Activated naive CD8-positive, alpha-beta T cell treated with anti-CD3 and anti-CD28 coated beads, Interleukin-2, amount 10 ng/mL, durations not matched to agents 7 days and 5 days (primary cell): ENCODE measurements at regions not wholly inside any gene's neighbourhood (a gene's known extent, or its start where the extent isn't known, plus 50 kb on each side); places are given as distances from the start of the nearest gene placed in this dataset.
"Not testable (repeated sequence)": the region's sequence is repeated elsewhere in the genome, so short reads cannot be mapped to it uniquely, and the experiment has no call there.

ENCODE experiments used
- ATAC-seq: fragments of 150-1000 bp; cut with Tn5 transposase; one replicate; pipeline ENCODE4 v1.10.0; 2021; ENCODE audit warnings: low read depth, moderate library complexity
- POLR2A ChIA-PET: fragments of 350-600 bp; sonication (Branson Sonifier 250); formaldehyde crosslinking; loops from one replicate; lab custom pipeline; 2021; ENCODE audit warnings: antibody characterized with exemption; lab: Charles Lee
- DNase-seq: peaks from one replicate; pipeline ENCODE4 v3.0.0; 2021
- H3K27ac Mint-ChIP-seq: one replicate; pipeline ENCODE4 v1.8.0; 2022; ENCODE audit warnings: mild to moderate bottlenecking, mixed read lengths
- H3K27me3 Mint-ChIP-seq: one replicate; pipeline ENCODE4 v1.8.0; 2022; ENCODE audit warnings: mild to moderate bottlenecking, moderate library complexity, mixed read lengths
- H3K36me3 Mint-ChIP-seq: one replicate; pipeline ENCODE4 v1.8.0; 2021; ENCODE audit warnings: mild to moderate bottlenecking, mixed read lengths
- H3K4me1 Mint-ChIP-seq: one replicate; pipeline ENCODE4 v1.8.0; 2021; ENCODE audit warnings: mixed read lengths
- H3K4me3 Mint-ChIP-seq: one replicate; pipeline ENCODE4 v1.8.0; 2022; ENCODE audit warnings: mild to moderate bottlenecking, moderate library complexity, mixed read lengths
- H3K9me3 Mint-ChIP-seq: one replicate; pipeline ENCODE4 v1.8.0; 2021; ENCODE audit warnings: mixed read lengths

GRCh38 chr16:29338821-29339700 lies 67.5 kb downstream of the NPIPB11 start:
- H3K36me3 Mint-ChIP-seq, ATAC-seq, POLR2A ChIA-PET, H3K27ac Mint-ChIP-seq, H3K27me3 Mint-ChIP-seq, DNase-seq, H3K4me3 Mint-ChIP-seq, H3K9me3 Mint-ChIP-seq, H3K4me1 Mint-ChIP-seq: not testable (repeated sequence)

- H3K9me3 Mint-ChIP-seq, H3K36me3 Mint-ChIP-seq, H3K27me3 Mint-ChIP-seq, DNase-seq, H3K4me3 Mint-ChIP-seq, H3K4me1 Mint-ChIP-seq, ATAC-seq, H3K27ac Mint-ChIP-seq, POLR2A ChIA-PET: not testable (repeated sequence)
Measured at GRCh38 chr16:29337385-29337901, 69.1 kb downstream of the NPIPB11 start.

- H3K4me1 Mint-ChIP-seq, H3K36me3 Mint-ChIP-seq, POLR2A ChIA-PET, H3K9me3 Mint-ChIP-seq, DNase-seq, H3K27me3 Mint-ChIP-seq, H3K27ac Mint-ChIP-seq, H3K4me3 Mint-ChIP-seq: not testable (repeated sequence)
- ATAC-seq: peak; percentile 64
Measured at GRCh38 chr16:29335549-29335846, 71.0 kb downstream of the NPIPB11 start.

- H3K27me3 Mint-ChIP-seq, H3K4me3 Mint-ChIP-seq, H3K36me3 Mint-ChIP-seq, H3K27ac Mint-ChIP-seq, DNase-seq, ATAC-seq, H3K4me1 Mint-ChIP-seq, H3K9me3 Mint-ChIP-seq, POLR2A ChIA-PET: not testable (repeated sequence)
Measured at GRCh38 chr16:29334776-29335548, 71.5 kb downstream of the NPIPB11 start.

GRCh38 chr16:29333492-29334097 lies 72.9 kb downstream of the NPIPB11 start:
- H3K4me3 Mint-ChIP-seq, H3K36me3 Mint-ChIP-seq, H3K9me3 Mint-ChIP-seq, ATAC-seq, DNase-seq, H3K4me1 Mint-ChIP-seq, POLR2A ChIA-PET, H3K27ac Mint-ChIP-seq, H3K27me3 Mint-ChIP-seq: not testable (repeated sequence)

GRCh38 chr16:29330623-29331022 lies 75.9 kb downstream of the NPIPB11 start:
- H3K36me3 Mint-ChIP-seq, ATAC-seq, H3K4me3 Mint-ChIP-seq, H3K4me1 Mint-ChIP-seq, DNase-seq, POLR2A ChIA-PET, H3K27ac Mint-ChIP-seq, H3K9me3 Mint-ChIP-seq, H3K27me3 Mint-ChIP-seq: not testable (repeated sequence)

GRCh38 chr16:29328528-29328927 lies 78.0 kb downstream of the NPIPB11 start:
- ATAC-seq, POLR2A ChIA-PET, DNase-seq, H3K27me3 Mint-ChIP-seq, H3K4me3 Mint-ChIP-seq, H3K27ac Mint-ChIP-seq, H3K4me1 Mint-ChIP-seq, H3K36me3 Mint-ChIP-seq, H3K9me3 Mint-ChIP-seq: not testable (repeated sequence)

GRCh38 chr16:29327631-29328408 lies 78.7 kb downstream of the NPIPB11 start:
- H3K4me3 Mint-ChIP-seq, POLR2A ChIA-PET, H3K27me3 Mint-ChIP-seq, H3K27ac Mint-ChIP-seq, H3K4me1 Mint-ChIP-seq, DNase-seq, H3K36me3 Mint-ChIP-seq, ATAC-seq, H3K9me3 Mint-ChIP-seq: not testable (repeated sequence)

- H3K4me3 Mint-ChIP-seq, DNase-seq, ATAC-seq, H3K4me1 Mint-ChIP-seq, H3K27me3 Mint-ChIP-seq, H3K27ac Mint-ChIP-seq, H3K36me3 Mint-ChIP-seq, POLR2A ChIA-PET, H3K9me3 Mint-ChIP-seq: not testable (repeated sequence)
Measured at GRCh38 chr16:29326164-29327125, 80.1 kb downstream of the NPIPB11 start.

- ATAC-seq: peak; percentile 33
- H3K9me3 Mint-ChIP-seq, H3K27ac Mint-ChIP-seq, H3K36me3 Mint-ChIP-seq, H3K27me3 Mint-ChIP-seq, H3K4me3 Mint-ChIP-seq, DNase-seq, POLR2A ChIA-PET, H3K4me1 Mint-ChIP-seq: not testable (repeated sequence)
Measured at GRCh38 chr16:29323725-29324124, 82.8 kb downstream of the NPIPB11 start.

GRCh38 chr16:29321585-29321984 lies 84.9 kb downstream of the NPIPB11 start:
- Mint-ChIP-seq H3K4me3 (no peak overlapping the region), H3K27me3 (no peaks in the 10 kb centered on the region), H3K4me1 (peaks cover 6% of the 10 kb centered on the region), H3K36me3 (no peaks in the 10 kb centered on the region), H3K9me3 (no peaks in the 10 kb centered on the region), H3K27ac (no peak overlapping the region)
- DNase-seq: no peak
- POLR2A ChIA-PET: no interaction called here
- ATAC-seq: no peak

GRCh38 chr16:29321000-29321393 lies 85.5 kb downstream of the NPIPB11 start:
- H3K27ac Mint-ChIP-seq: no peak overlapping the region

More at GRCh38 chr16:29321000-29321393, 85.5 kb downstream of the NPIPB11 start:
- Mint-ChIP-seq H3K36me3 (no peaks in the 10 kb centered on the region), H3K4me1 (peaks cover 6% of the 10 kb centered on the region), H3K4me3 (no peak overlapping the region), H3K27me3 (no peaks in the 10 kb centered on the region), H3K9me3 (no peaks in the 10 kb centered on the region)
- DNase-seq: no peak
- POLR2A ChIA-PET: no interaction called here
- no peak for ATAC-seq
